OCI-LY1 (cell line): ENCODE measurements at regions not wholly inside any gene's neighbourhood (a gene's known extent, or its start where the extent isn't known, plus 50 kb on each side); places are given as distances from the start of the nearest gene placed in this dataset.

ENCODE experiments used
- CTCF ChIP-seq: fragments of 200-600 bp; sonication (generic), shearing (Covaris generic); IDR thresholded peaks from 2 replicates; pipeline ENCODE4 v1.5.1; 2017; ENCODE audit warnings: mild to moderate bottlenecking, antibody characterized with exemption, low read length, moderate library complexity, mixed read lengths
- EZH2 ChIP-seq: fragments of 200-600 bp; sonication (generic), shearing (Covaris generic); IDR thresholded peaks from 2 replicates; pipeline ENCODE4 v1.8.0; 2017; ENCODE audit warnings: borderline replicate concordance, mixed run types, mild to moderate bottlenecking, antibody characterized with exemption, low read length, moderate library complexity, mixed read lengths

- TF ChIP-seq CTCF (no peak), EZH2 (no peak)
Observed at GRCh38 chr3:176692199-176692965, 504.9 kb downstream of the TBL1XR1 start.
